GM19193 (cell line): ENCODE measurements at regions not wholly inside any gene's neighbourhood (a gene's known extent, or its start where the extent isn't known, plus 50 kb on each side); places are given as distances from the start of the nearest gene placed in this dataset.

Experiments
- POLR2A ChIP-seq: IDR thresholded peaks from 4 replicates; pipeline ENCODE4 v1.6.1; 2011; ENCODE audit not compliant: insufficient read depth, insufficient read length; ENCODE audit errors: extremely low read depth

- no peak for TF ChIP-seq POLR2A
These were observed 289.6 kb upstream of the NPVF start for GRCh38 chr7:25517906-25518305.

- no peak for TF ChIP-seq POLR2A
These were observed 291.7 kb upstream of the NPVF start for GRCh38 chr7:25520017-25520416.

- TF ChIP-seq POLR2A: no peak
These were observed 292.2 kb upstream of the NPVF start for GRCh38 chr7:25520516-25520915.

- no peak for TF ChIP-seq POLR2A
These were observed 292.9 kb upstream of the NPVF start for GRCh38 chr7:25521236-25521635.

- TF ChIP-seq POLR2A: no peak
These were observed 294.4 kb upstream of the NPVF start for GRCh38 chr7:25522727-25523126.

GRCh38 chr7:25527665-25528170, 299.4 kb upstream of the NPVF start:
- TF ChIP-seq POLR2A: no peak

GRCh38 chr7:25529320-25529719, 301.0 kb upstream of the NPVF start:
- no peak for TF ChIP-seq POLR2A

- no peak for TF ChIP-seq POLR2A
These were observed 308.6 kb upstream of the NPVF start for GRCh38 chr7:25536851-25537250.

- no peak for TF ChIP-seq POLR2A
These were observed 309.5 kb upstream of the NPVF start for GRCh38 chr7:25537662-25538375.

GRCh38 chr7:25541094-25541821, 313.0 kb upstream of the NPVF start:
- no peak for TF ChIP-seq POLR2A

- TF ChIP-seq POLR2A: no peak
These were observed 313.6 kb upstream of the NPVF start for GRCh38 chr7:25541877-25542276.

- TF ChIP-seq POLR2A: no peak
These were observed 314.9 kb upstream of the NPVF start for GRCh38 chr7:25543210-25543609.

- TF ChIP-seq POLR2A: no peak
These were observed 315.5 kb upstream of the NPVF start for GRCh38 chr7:25543798-25544197.

- no peak for TF ChIP-seq POLR2A
These were observed 316.0 kb upstream of the NPVF start for GRCh38 chr7:25544254-25544653.

GRCh38 chr7:25545124-25546008, 317.1 kb upstream of the NPVF start:
- TF ChIP-seq POLR2A: no peak

GRCh38 chr7:25546306-25546705, 318.0 kb upstream of the NPVF start:
- no peak for TF ChIP-seq POLR2A

GRCh38 chr7:25549271-25549921, 321.1 kb upstream of the NPVF start:
- no peak for TF ChIP-seq POLR2A
